ENCODE measurements at regions not wholly inside any gene's neighbourhood (a gene's known extent, or its start where the extent isn't known, plus 50 kb on each side); places are given as distances from the start of the nearest gene placed in this dataset.

DNA sequence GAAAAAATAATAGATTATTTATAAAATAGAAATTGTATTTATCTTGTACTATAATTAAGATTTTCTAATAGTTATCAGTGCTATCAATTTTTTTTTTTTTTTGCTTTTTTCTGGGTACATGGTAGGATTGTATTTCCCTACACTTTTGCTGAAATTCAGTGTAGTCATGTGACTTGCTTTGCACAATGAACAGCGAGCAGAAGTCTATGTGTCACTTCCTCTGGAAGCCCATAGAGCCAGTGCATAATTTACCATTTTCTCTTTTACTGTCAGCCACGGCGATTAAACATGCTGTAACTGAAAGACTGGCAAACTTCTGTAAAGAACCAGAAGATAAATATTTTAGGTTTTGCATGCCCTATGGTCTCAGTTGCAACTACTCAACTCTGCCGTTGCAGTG lies 80.8 kb upstream of the PPP1R12A start:
- no peak for FAIRE-seq
- TF ChIP-seq KDM5A (IDR thresholded peaks at IDR 0.05; ENCODE audit: low read length) (no peak), BACH1 (IDR thresholded peaks at IDR 0.05; ENCODE audit: low read length) (no peak), ASH2L (IDR thresholded peaks at IDR 0.05; ENCODE audit: low read length) (no peak), KDM4A (IDR thresholded peaks at IDR 0.05; ENCODE audit: low read depth, low read length, severe bottlenecking) (no peak), BCL11A (IDR thresholded peaks at IDR 0.05; ENCODE audit: low read depth in 2 of 2, low read length in 2 of 2) (no peak), JUN (IDR thresholded peaks at IDR 0.05; ENCODE audit: low read depth, low read length) (no peak), CHD2 (IDR thresholded peaks at IDR 0.05; ENCODE audit: low read length) (no peak), SP2 (IDR thresholded peaks at IDR 0.05; ENCODE audit: low read length) (no peak), SUZ12 (IDR thresholded peaks at IDR 0.05; ENCODE audit: low read length) (no peak), SIN3A (conservative IDR thresholded peaks at IDR 0.05 in 1 of 2, IDR thresholded peaks at IDR 0.05 in 1 of 2; ENCODE audit: low read depth in 1 of 2, low read length in 2 of 2) (no peak)
- TF ChIP-seq, protein P1, sequence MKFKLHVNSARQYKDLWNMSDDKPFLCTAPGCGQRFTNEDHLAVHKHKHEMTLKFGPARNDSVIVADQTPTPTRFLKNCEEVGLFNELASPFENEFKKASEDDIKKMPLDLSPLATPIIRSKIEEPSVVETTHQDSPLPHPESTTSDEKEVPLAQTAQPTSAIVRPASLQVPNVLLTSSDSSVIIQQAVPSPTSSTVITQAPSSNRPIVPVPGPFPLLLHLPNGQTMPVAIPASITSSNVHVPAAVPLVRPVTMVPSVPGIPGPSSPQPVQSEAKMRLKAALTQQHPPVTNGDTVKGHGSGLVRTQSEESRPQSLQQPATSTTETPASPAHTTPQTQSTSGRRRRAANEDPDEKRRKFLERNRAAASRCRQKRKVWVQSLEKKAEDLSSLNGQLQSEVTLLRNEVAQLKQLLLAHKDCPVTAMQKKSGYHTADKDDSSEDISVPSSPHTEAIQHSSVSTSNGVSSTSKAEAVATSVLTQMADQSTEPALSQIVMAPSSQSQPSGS (IDR thresholded peaks at IDR 0.05; ENCODE audit: low read length): no peak
- TF ChIP-seq, protein P2, sequence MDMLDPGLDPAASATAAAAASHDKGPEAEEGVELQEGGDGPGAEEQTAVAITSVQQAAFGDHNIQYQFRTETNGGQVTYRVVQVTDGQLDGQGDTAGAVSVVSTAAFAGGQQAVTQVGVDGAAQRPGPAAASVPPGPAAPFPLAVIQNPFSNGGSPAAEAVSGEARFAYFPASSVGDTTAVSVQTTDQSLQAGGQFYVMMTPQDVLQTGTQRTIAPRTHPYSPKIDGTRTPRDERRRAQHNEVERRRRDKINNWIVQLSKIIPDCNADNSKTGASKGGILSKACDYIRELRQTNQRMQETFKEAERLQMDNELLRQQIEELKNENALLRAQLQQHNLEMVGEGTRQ (IDR thresholded peaks at IDR 0.05; ENCODE audit: low read length): no peak

More for the DNA sequence above, 80.8 kb upstream of the PPP1R12A start:
- no peak overlapping the region for H3K56ac ChIP-seq (replicated peaks; ENCODE audit: insufficient read length, low read depth, low read length)
- H2AK5ac ChIP-seq (ENCODE audit: low read depth, low read length): no peak overlapping the region
- 0 out of 4 replicates have a peak, but pooled peaks cover 0 to 2% of the 10 kb centered on the region in 2 experiments for H3K9me3 ChIP-seq (ENCODE audit: insufficient read depth in 2 of 2, low read depth in 1 of 2, low read length in 1 of 2)
- no peak overlapping the region for H3K4ac ChIP-seq (replicated peaks; ENCODE audit: insufficient read length, low read depth, low read length)
- no peak overlapping the region for H3K14ac ChIP-seq (ENCODE audit: insufficient read length)
- H4K91ac ChIP-seq (replicated peaks; ENCODE audit: insufficient read length, low read length): no peak overlapping the region
- H3K27ac ChIP-seq (ENCODE audit: low read depth, low read length): no peak overlapping the region
- H3K79me2 ChIP-seq (ENCODE audit: control insufficient read depth in 1 of 2, insufficient read depth in 2 of 2, low read length in 2 of 2): no peaks in the 10 kb centered on the region
- no peaks in the 10 kb centered on the region for H3K23me2 ChIP-seq (ENCODE audit: low read depth, low read length)
- no peak overlapping the region for H4K8ac ChIP-seq (ENCODE audit: extremely low read depth, insufficient read depth, low read length)
- H2BK120ac ChIP-seq (replicated peaks; ENCODE audit: low read depth, low read length): no peak overlapping the region
- H2BK20ac ChIP-seq (ENCODE audit: low read length): no peak overlapping the region
- no peaks in the 10 kb centered on the region for H4K20me1 ChIP-seq (replicated peaks in 1 of 2; ENCODE audit: control insufficient read depth in 1 of 2, insufficient read depth in 2 of 2, low read length in 2 of 2)
- H2BK15ac ChIP-seq (ENCODE audit: low read length): no peak overlapping the region
- no peak overlapping the region for H3K4me3 ChIP-seq (ENCODE audit: extremely low read depth in 1 of 4, insufficient read depth in 2 of 4, low read depth in 3 of 4, low read length in 4 of 4)
- no peak overlapping the region for H3K4me2 ChIP-seq (ENCODE audit: insufficient read depth in 1 of 2, low read depth in 2 of 2, low read length in 2 of 2)
- no peak overlapping the region for H2AFZ ChIP-seq (ENCODE audit: low read length)
- no peaks in the 10 kb centered on the region for H3K27me3 ChIP-seq (replicated peaks in 1 of 4; ENCODE audit: control insufficient read depth in 3 of 4, extremely low read depth in 1 of 4, insufficient read depth in 3 of 4, low read length in 3 of 4)
- H3K79me1 ChIP-seq (ENCODE audit: low read depth, low read length): no peaks in the 10 kb centered on the region
- DNase-seq (ENCODE audit: low read depth in 1 of 2, low spot score in 2 of 2): no peak
- H3K4me1 ChIP-seq (replicated peaks in 1 of 4; ENCODE audit: control insufficient read depth in 3 of 4, insufficient read depth in 4 of 4, low read length in 3 of 4): peaks cover 0 to 4% (median 0%) of the 10 kb centered on the region in 4 experiments; a peak in 2 of 7 replicates
- H3K9ac ChIP-seq (replicated peaks in 1 of 4; ENCODE audit: extremely low read depth in 1 of 4, low read depth in 3 of 4, low read length in 3 of 4): no peak overlapping the region
- H2BK5ac ChIP-seq (ENCODE audit: low read depth, low read length): no peak overlapping the region
- H2BK12ac ChIP-seq (ENCODE audit: low read depth, low read length): no peak overlapping the region
- POLR2A ChIA-PET (ENCODE audit: partially characterized antibody): interaction anchor here (1.0 kb wide), 1 partner anchor 26 kb away, joined by 4 read pairs; no protein-coding TSS in a partner anchor
- no peaks in the 10 kb centered on the region for H3K36me3 ChIP-seq (ENCODE audit: control insufficient read depth in 2 of 4, insufficient read depth in 4 of 4, low read length in 3 of 4)
- no peak overlapping the region for H3K18ac ChIP-seq (ENCODE audit: extremely low read depth, low read length)
- WGBS, 2 experiments (ENCODE audit: extremely low coverage in 1 of 2, insufficient coverage in 1 of 2, insufficient read length in 1 of 2, insufficient replicate concordance in 2 of 2, low coverage in 1 of 2, low lambda C conversion rate in 2 of 2, missing lambda C conversion rate in 1 of 2): 95% methylated on average over 4 of the region's 4 CpGs; no CpG with 5 or more reads in 1 of the 2 experiments
- H4K5ac ChIP-seq (ENCODE audit: insufficient read length, low read depth, low read length): no peak overlapping the region
- CTCF ChIA-PET (ENCODE audit: partially characterized antibody): interaction anchor here (0.7 kb wide), 1 partner anchor 73 kb away, joined by 4 read pairs; no protein-coding TSS in a partner anchor
- no peak overlapping the region for H3K23ac ChIP-seq (ENCODE audit: insufficient read length)
